Natural killer cell (primary cell): ENCODE measurements at regions not wholly inside any gene's neighbourhood (a gene's known extent, or its start where the extent isn't known, plus 50 kb on each side); places are given as distances from the start of the nearest gene placed in this dataset.

ENCODE experiments used
- ATAC-seq, 3 donors: fragments of 150-1000 bp in 2 of 3; fragments of 200-7000 bp in 1 of 3; cut with Tn5 transposase; 1 replicate in 1 of 3; 2 replicates in 2 of 3; pipeline ENCODE4 v1.10.0; 2021; ENCODE audit warnings: mild to moderate bottlenecking in 2 of 3, moderate library complexity in 2 of 3
- DNase-seq, 2 donors: peaks; one replicate each; pipeline versions ENCODE4 v3.0.0 to v3.0.0-alpha.2; 2013 to 2021; ENCODE audit warnings: mixed read lengths in 1 of 2
- H3K27ac ChIP-seq: one replicate; pipeline ENCODE4 v1.5.1; 2013; ENCODE audit warnings: mild to moderate bottlenecking, low read length
- H3K27me3 ChIP-seq: one replicate; pipeline ENCODE4 v1.6.1; 2013; ENCODE audit warnings: low read length; ENCODE audit not compliant: control insufficient read depth, insufficient read depth
- H3K36me3 ChIP-seq: one replicate; pipeline ENCODE4 v1.6.1; 2013; ENCODE audit warnings: low read length; ENCODE audit not compliant: control insufficient read depth, insufficient read depth
- H3K4me1 ChIP-seq: one replicate; pipeline ENCODE4 v1.6.1; 2013; ENCODE audit warnings: low read length; ENCODE audit not compliant: control insufficient read depth, insufficient read depth
- H3K4me3 ChIP-seq: one replicate; pipeline ENCODE4 v1.5.1; 2013; ENCODE audit warnings: low read length
- H3K9me3 ChIP-seq: one replicate; pipeline ENCODE4 v1.6.1; 2013; ENCODE audit warnings: low read length; ENCODE audit not compliant: control insufficient read depth, insufficient read depth
- H3K27ac Mint-ChIP-seq, 2 donors: one replicate each; pipeline ENCODE4 v1.8.0; 2022; ENCODE audit warnings: mild to moderate bottlenecking in 2 of 2, mixed read lengths in 2 of 2, moderate library complexity in 1 of 2
- H3K27me3 Mint-ChIP-seq, 2 donors: one replicate each; pipeline ENCODE4 v1.8.0; 2022; ENCODE audit warnings: low read depth in 2 of 2, mixed read lengths in 2 of 2
- H3K36me3 Mint-ChIP-seq: one replicate; pipeline ENCODE4 v1.8.0; 2022; ENCODE audit warnings: mixed read lengths
- H3K4me1 Mint-ChIP-seq, 2 donors: one replicate each; pipeline ENCODE4 v1.8.0; 2022; ENCODE audit warnings: mixed read lengths in 2 of 2
- H3K4me3 Mint-ChIP-seq: one replicate; pipeline ENCODE4 v1.8.0; 2022; ENCODE audit warnings: mild to moderate bottlenecking, moderate library complexity, mixed read lengths
- H3K9me3 Mint-ChIP-seq, 2 donors: one replicate each; pipeline ENCODE4 v1.8.0; 2022; ENCODE audit warnings: mixed read lengths in 2 of 2
- WGBS: methylation state at CpG from one replicate; pipeline ENCODE4 v1.1.7; 2013; ENCODE audit warnings: missing lambda C conversion rate; ENCODE audit not compliant: insufficient coverage; 5-methylcytosine and 5-hydroxymethylcytosine counted together
- intact Hi-C: fragments of 100-400 bp; cut with micrococcal nuclease; formaldehyde crosslinking; loops from one replicate; pipeline ENCODE4 v1.14.2; 2022
- TF ChIP-seq, protein P1 (sequence below): fragments of 200-600 bp; IDR thresholded peaks from one replicate; pipeline ENCODE4 v1.8.0; 2022; ENCODE audit warnings: antibody characterized with exemption

- Histone ChIP-seq H3K4me3 (no peak overlapping the region), H3K36me3 (no peaks in the 10 kb centered on the region), H3K27me3 (no peaks in the 10 kb centered on the region), H3K4me1 (no peaks in the 10 kb centered on the region), H3K27ac (no peak overlapping the region), H3K9me3 (no peaks in the 10 kb centered on the region)
- Mint-ChIP-seq H3K4me1 (no peaks in the 10 kb centered on the region), H3K9me3 (peaks cover 0 to 3% of the 10 kb centered on the region in 2 donors), H3K36me3 (no peaks in the 10 kb centered on the region), H3K27me3 (no peaks in the 10 kb centered on the region), H3K27ac (no peak overlapping the region), H3K4me3 (no peak overlapping the region)
- ATAC-seq, result no peak
- 83% methylated on average over 4 of the region's 5 CpGs for WGBS
- intact Hi-C loops, result no loop called here
- no peak for DNase-seq
- TF ChIP-seq, protein P1, sequence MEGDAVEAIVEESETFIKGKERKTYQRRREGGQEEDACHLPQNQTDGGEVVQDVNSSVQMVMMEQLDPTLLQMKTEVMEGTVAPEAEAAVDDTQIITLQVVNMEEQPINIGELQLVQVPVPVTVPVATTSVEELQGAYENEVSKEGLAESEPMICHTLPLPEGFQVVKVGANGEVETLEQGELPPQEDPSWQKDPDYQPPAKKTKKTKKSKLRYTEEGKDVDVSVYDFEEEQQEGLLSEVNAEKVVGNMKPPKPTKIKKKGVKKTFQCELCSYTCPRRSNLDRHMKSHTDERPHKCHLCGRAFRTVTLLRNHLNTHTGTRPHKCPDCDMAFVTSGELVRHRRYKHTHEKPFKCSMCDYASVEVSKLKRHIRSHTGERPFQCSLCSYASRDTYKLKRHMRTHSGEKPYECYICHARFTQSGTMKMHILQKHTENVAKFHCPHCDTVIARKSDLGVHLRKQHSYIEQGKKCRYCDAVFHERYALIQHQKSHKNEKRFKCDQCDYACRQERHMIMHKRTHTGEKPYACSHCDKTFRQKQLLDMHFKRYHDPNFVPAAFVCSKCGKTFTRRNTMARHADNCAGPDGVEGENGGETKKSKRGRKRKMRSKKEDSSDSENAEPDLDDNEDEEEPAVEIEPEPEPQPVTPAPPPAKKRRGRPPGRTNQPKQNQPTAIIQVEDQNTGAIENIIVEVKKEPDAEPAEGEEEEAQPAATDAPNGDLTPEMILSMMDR, result no peak
Observed at GRCh38 chr6:133644892-133645619, 243.9 kb upstream of the TCF21 start.

GRCh38 chr6:133645966-133646740 lies 242.8 kb upstream of the TCF21 start:
- no peaks in the 10 kb centered on the region for H3K36me3 ChIP-seq
- Mint-ChIP-seq H3K4me3 (no peak overlapping the region), H3K4me1 (no peaks in the 10 kb centered on the region), H3K27ac (no peak overlapping the region), H3K27me3 (no peaks in the 10 kb centered on the region), H3K36me3 (no peaks in the 10 kb centered on the region), H3K9me3 (peaks cover 0 to 3% of the 10 kb centered on the region in 2 donors)
- 83% methylated on average over 4 of the region's 4 CpGs for WGBS
- H3K27me3 ChIP-seq, result no peaks in the 10 kb centered on the region
- DNase-seq, result no peak
- H3K4me1 ChIP-seq, result no peaks in the 10 kb centered on the region
- intact Hi-C loops, result no loop called here
- H3K4me3 ChIP-seq, result no peak overlapping the region
- no peak for ATAC-seq
- no peak overlapping the region for H3K27ac ChIP-seq
- H3K9me3 ChIP-seq, result no peaks in the 10 kb centered on the region
- TF ChIP-seq, protein P1, result no peak

GRCh38 chr6:133648581-133648980 lies 240.3 kb upstream of the TCF21 start:
- DNase-seq (no peak), ATAC-seq (no peak)
- H3K9me3 ChIP-seq, result no peaks in the 10 kb centered on the region
- H3K27me3 ChIP-seq, result no peaks in the 10 kb centered on the region
- H3K4me3 Mint-ChIP-seq, result no peak overlapping the region
- no peaks in the 10 kb centered on the region for H3K4me1 ChIP-seq
- intact Hi-C loops, result no loop called here
- H3K27ac Mint-ChIP-seq, result no peak overlapping the region
- no peaks in the 10 kb centered on the region for H3K36me3 Mint-ChIP-seq
- H3K27ac ChIP-seq, result no peak overlapping the region
- no peaks in the 10 kb centered on the region for H3K27me3 Mint-ChIP-seq
- 83% methylated on average over 2 of the region's 2 CpGs for WGBS
- TF ChIP-seq, protein P1, result no peak
- no peaks in the 10 kb centered on the region for H3K4me1 Mint-ChIP-seq
- no peaks in the 10 kb centered on the region for H3K36me3 ChIP-seq
- no peak overlapping the region for H3K4me3 ChIP-seq
- H3K9me3 Mint-ChIP-seq, result peaks cover 0 to 3% of the 10 kb centered on the region in 2 donors
